RPMI8226 (cell line): ENCODE measurements at regions not wholly inside any gene's neighbourhood (a gene's known extent, or its start where the extent isn't known, plus 50 kb on each side); places are given as distances from the start of the nearest gene placed in this dataset.

ENCODE experiments used
- DNase-seq: peaks from one replicate; pipeline ENCODE4 v3.0.0-alpha.2; 2015

GRCh38 chr2:200725596-200725995 lies 86.1 kb upstream of the BZW1 start:
- no peak for DNase-seq

GRCh38 chr2:200728630-200729029 lies 83.1 kb upstream of the BZW1 start:
- no peak for DNase-seq

- DNase-seq = no peak
Observed at GRCh38 chr2:200730302-200730701, 81.4 kb upstream of the BZW1 start.

GRCh38 chr2:200730960-200731359 lies 80.8 kb upstream of the BZW1 start:
- DNase-seq = no peak

GRCh38 chr2:200732866-200733265 lies 78.8 kb upstream of the BZW1 start:
- no peak for DNase-seq

GRCh38 chr2:200733713-200734198 lies 78.0 kb upstream of the BZW1 start:
- no peak for DNase-seq

- DNase-seq = no peak
Observed at GRCh38 chr2:200735061-200735460, 76.6 kb upstream of the BZW1 start.

GRCh38 chr2:200736646-200737274 lies 75.0 kb upstream of the BZW1 start:
- no peak for DNase-seq

GRCh38 chr2:200737585-200737984 lies 74.1 kb upstream of the BZW1 start:
- no peak for DNase-seq

GRCh38 chr2:200738590-200738989 lies 73.1 kb upstream of the BZW1 start:
- DNase-seq = no peak

GRCh38 chr2:200740907-200741306 lies 70.8 kb upstream of the BZW1 start:
- no peak for DNase-seq

- DNase-seq = no peak
Observed at GRCh38 chr2:200741468-200742202, 70.1 kb upstream of the BZW1 start.

- DNase-seq = no peak
Observed at GRCh38 chr2:200742426-200742825, 69.3 kb upstream of the BZW1 start.

GRCh38 chr2:200743042-200743676 lies 68.6 kb upstream of the BZW1 start:
- DNase-seq = no peak

- no peak for DNase-seq
Observed at GRCh38 chr2:200744201-200744602, 67.5 kb upstream of the BZW1 start.

- no peak for DNase-seq
Observed at GRCh38 chr2:200746301-200746700, 65.4 kb upstream of the BZW1 start.

- DNase-seq = peak; percentile 20
Observed at GRCh38 chr2:200747668-200748618, 63.8 kb upstream of the BZW1 start.

- no peak for DNase-seq
Observed at GRCh38 chr2:200748779-200749178, 62.9 kb upstream of the BZW1 start.

GRCh38 chr2:200749631-200750322 lies 61.9 kb upstream of the BZW1 start:
- no peak for DNase-seq

- DNase-seq = no peak
Observed at GRCh38 chr2:200750323-200750910, 61.3 kb upstream of the BZW1 start.

- no peak for DNase-seq
Observed at GRCh38 chr2:200751786-200752185, 59.9 kb upstream of the BZW1 start.

GRCh38 chr2:200752332-200752731 lies 59.4 kb upstream of the BZW1 start:
- no peak for DNase-seq
